HuH-7.5 (cell line): ENCODE measurements at regions not wholly inside any gene's neighbourhood (a gene's known extent, or its start where the extent isn't known, plus 50 kb on each side); places are given as distances from the start of the nearest gene placed in this dataset.
"Not testable (repeated sequence)": the region's sequence is repeated elsewhere in the genome, so short reads cannot be mapped to it uniquely, and the experiment has no call there.

ENCODE experiments used
- DNase-seq: peaks from one replicate; pipeline ENCODE4 v3.0.0; 2011; ENCODE audit warnings: low spot score

DNA sequence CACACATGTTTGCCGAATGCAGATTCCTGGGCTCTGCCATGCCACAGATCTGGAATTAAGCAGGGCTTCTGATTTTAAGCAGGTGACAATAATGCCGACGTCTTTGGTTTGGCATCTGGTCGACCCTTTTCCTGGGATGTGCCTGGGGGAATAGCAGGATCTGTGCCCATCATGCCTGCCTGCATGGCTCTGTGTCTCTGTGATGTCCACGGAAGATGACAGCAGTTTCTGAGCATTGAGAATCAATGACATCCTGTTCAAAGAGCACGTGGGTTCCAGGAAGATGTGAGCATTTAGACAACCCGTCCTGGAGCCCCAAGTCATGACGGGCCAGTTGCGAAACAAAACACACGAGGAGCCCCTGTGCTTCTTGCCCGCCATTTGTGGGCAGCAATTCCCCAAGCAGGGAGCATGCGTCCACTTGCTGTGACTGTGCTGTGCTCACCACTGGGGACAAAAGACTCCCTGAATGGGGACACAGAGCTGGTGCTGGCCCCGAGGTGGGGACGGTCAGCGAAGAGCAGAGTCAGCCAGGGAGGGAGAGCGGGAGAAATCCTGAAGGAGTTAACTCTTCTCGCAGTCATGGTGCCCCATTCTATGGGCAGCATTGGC lies 110.1 kb downstream of the ERMARD start:
- DNase-seq: no peak

DNA sequence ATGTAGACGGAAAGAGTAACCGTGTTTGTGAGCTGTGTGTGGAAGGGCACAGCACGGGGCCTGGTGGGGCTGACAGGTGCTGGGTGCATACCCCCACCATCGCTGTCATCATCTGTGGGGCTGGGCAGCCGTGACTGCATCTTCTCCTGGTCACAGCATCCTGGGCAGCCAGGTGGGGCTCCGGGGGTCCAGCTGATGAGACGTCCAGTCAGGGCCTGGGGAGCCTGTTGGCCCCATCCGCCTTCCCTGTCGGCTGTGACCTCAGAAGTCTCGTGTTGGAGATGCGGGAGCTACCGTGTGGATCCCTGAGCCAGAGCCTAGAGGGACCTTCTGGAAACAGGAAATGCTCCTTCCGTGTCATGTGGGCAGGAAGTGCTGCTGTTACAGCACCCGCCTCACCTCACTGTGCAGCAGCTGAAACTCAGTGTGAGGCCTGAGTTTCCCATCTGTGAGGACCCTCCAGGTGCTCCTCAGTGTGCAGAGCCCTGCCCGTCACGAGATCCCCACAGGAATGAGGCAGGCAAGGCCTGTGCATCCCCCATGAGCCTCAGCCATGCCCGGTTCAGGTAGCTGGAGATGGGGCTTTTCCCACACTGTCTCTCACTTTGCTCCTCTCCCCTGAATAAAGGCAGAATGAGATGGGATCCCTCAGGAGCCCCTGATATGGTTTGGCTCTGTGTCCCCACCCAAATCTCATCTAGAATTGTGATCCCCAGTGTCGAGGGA lies 108.7 kb downstream of the ERMARD start:
- DNase-seq: no peak

DNA sequence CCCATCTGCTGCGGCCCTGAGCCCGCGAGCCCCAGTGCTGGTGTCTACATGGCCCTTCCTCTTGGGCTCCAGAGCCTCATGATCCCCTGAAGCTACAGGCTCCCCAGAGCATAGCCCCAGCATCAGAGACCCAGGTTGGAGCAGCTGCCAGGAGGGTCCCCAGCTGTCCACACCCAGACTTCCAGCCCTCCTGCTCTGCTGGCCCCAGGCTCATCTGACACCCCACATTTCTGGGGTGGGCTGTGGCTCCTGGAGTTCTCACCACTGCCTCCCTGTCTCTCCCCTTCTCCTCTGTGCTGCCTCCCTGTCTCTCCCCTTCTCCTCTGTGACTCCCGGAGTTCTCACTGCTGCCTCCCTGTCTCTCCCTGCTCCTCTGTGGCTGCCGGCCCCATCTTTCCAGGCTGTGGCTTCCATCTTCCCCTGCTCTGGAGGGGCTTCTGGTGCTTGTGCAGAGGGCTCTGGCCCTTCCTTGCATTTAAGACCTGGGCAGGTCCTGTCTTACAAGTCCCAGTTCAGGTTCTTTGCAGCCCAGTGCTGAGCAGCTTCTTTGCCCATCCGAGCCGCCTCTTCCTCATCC lies 108.1 kb downstream of the ERMARD start:
- DNase-seq: no peak

DNA sequence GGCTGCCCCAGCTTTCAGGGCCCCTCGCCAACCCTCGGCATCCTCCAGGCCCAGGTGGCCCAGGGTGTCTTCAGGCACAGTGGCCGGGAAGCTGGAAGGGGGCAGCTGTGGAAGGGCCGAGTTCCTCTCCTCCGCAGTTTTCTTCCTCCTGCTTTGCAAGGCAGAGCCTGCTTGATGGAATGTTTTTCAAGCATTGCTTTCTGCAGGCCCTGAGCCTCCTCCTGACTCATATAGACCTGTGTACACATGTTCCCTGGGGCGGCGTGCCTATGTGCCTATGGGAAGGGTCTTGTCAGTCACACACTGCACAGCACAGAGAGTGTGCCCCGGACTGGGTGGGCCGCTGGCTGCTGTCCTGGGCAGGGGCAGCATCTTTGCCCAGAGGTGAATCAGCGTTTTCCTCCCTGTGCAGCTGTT lies 107.5 kb downstream of the ERMARD start:
- DNase-seq: no peak

DNA sequence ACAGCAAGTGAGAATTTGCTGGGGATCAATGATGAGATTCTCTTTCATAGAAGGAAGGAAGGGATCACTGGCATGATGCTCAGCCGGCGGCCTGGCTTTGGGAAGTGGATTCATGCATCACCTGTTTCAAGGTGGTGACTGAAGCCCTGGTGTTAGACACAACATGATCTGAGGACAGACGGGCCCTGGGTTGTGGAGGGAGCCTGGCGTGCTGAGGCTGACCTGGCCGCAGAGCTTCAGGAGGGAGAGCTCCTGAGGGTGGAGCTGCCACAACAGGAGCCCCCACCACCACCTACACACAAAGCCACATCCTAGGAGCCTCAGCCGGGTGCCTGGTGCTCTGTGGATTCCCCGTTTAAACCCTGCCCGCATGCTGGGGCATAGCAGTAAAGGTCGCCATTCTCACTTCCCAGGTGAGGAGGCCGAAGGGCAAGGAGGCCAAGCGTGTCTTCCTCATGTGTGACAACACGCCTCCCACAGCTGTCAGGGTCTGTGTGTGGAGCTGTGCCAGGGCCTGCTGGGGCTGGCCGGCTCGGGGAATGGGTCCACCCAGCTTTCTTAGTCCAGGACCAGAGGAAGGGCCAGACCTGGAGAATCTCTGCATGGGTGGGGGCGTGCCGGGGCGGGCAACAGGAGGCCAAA lies 107.0 kb downstream of the ERMARD start:
- DNase-seq: no peak

DNA sequence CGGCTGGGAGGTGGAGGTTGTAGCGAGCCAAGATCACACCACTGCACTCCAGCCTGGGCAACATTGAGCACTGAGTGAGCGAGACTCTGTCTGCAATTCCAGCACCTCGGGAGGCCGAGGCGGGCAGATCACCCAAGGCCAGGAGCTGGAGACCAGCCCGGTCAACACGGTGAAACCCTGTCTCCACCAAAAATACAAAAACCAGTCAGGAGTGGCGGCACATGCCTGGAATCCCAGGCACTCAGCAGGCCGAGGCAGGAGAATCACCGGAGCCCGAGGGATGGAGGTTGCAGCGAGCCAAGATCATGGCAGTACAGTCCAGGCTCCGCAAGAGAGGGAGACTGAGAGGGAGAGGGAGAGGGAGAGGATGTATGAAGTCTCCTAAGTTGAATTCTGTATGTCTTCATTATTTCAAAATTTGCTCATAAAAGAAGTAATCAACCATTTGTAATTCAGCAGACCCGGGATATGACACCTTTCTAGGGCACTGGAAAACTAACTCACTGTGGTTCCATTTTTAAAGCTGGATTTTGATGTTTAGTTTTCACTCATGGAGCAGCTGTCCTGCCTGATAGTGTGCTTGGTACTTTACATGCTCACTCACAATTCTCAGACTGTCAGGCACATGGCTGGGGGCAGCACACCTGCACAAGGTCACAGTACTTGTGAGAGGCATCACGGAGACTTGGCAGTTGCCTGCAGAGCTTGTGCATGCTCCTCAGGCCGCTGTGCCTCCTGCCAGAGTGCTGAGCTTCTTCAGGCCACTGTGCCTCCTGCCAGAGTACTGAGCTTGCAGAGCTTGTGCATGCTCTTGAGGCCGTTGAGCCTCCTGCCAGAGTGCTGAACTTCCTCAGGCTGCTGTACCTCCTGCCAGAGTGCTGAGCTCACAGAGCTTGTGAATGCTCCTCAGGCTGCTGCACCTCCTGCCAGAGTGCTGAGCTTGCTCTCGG lies 106.2 kb downstream of the ERMARD start:
- DNase-seq: no peak

DNA sequence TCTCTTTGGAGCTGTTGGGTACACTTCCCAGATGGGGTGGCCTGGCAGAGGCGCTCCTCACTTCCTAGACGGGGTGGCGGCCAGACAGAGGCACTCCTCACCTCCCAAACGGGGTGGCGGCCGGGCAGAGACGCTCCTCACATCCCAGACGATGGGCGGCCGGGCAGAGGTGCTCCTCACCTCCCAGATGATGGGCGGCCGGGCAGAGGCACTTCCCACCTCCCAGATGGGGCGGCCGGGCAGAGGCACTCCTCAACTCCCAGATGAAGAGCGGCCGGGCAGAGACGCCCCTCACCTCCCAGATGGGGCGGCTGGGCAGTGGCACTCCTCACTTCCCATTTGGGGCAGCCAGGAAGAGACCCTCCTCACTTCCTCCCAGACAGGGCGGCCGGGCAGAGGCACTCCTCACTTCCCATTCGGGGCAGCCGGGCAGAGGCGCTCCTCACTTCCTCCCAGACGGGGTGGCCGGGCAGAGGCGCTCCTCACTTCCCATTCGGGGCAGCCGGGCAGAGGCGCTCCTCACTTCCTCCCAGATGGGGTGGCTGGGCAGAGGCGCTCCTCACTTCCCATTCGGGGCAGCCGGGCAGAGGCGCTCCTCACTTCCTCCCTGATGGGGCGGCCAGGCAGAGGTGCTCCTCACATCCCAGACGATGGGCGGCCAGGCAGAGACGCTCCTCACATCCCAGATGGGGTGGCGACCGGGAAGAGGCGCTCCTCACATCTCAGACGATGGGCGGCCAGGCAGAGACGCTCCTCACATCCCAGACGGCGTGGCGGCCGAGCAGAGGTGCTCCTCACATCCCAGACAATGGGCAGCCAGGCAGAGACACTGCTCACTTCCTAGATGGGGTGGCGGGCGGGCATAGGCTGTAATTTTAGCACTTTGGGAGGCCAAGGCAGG lies 105.3 kb downstream of the ERMARD start:
- not testable (repeated sequence) for DNase-seq

DNA sequence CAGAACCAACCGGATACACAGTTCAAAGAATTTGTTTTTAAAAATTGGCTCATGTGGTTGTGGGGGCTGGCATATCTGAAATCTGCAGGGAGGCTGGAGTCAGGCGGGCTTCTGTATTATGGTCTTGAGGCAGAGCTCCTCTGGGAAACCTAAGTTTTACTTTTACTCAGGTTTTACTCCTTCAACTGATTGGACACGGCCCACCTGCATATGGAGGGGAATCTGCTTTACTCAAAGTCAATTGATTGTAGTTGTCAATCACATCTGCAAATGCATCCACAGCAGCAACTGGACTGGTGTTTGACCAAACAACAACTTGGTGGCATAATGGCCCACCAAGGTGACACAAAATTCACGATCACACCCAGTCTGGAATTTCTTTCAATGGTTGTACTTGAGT lies 103.4 kb downstream of the ERMARD start:
- no peak for DNase-seq

DNA sequence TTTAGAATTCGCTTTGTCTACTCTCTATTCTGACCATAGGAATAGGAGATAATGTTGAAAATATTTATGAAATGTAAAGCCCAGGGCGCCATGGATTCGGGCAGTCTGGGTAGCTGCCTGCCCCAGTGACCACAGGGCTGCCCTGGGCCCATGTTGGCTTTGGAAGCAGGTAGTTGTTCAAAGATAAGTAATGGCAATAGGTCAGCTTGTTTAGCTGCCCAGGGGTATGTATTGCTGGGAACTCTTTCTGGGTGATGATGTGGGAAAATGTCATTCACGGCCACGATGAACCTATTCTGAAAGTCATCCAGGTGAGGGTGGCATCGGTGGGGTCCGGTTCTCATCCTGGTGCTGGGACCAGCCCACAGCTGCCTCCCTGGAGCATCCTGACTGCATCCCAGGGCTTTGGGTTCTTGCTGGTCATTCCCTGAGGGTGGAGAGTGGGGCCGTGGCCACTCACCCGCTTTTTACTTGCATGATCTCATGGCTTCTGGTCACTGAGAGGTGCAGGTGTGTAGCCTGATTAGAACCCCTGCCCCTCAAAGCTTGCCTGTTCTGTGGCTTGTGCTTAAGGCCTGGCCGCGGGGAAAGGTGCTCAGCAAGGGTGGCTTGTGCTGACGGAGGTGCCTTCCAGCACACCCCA lies 102.8 kb downstream of the ERMARD start:
- DNase-seq: no peak

DNA sequence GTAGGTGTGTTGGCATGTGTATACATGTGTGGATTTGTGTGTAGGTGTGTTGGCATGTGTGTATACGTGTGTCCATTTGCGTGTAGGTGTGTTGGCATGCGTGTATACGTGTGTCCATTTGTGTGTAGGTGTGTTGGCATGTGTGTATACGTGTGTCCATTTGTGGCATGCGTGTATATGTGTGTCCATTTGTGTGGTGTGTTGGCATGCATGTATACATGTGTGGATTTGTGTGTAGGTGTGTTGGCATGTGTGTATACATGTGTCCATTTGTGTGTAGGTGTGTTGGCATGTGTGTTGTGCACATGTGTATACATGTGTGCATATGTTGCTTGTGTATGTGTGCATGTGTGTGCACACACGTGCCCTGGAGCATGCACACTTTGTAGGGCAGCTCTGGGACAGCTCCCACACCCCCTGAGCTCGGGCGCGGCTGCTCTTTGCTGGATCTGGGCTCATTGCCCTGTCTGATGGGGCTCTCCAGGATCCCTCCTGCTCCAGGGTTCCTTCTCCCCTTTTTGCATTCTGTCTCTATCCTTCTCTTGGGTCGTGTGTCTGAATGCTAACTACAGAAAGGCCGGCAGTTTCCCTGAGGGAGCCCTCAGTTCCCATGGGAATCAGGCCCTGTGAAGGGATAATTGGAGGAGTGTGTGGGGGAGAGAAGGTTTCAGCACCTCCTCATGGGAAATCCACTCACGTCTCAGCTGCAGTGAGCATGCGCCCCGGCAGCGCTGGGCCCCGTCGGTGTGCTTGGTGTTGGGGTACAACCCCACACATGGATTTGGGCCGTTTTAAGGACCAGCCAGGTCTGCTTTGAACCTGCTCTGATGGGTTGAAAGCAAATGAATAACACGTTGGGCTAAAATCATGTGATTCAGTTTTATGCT lies 102.0 kb downstream of the ERMARD start:
- DNase-seq: no peak

DNA sequence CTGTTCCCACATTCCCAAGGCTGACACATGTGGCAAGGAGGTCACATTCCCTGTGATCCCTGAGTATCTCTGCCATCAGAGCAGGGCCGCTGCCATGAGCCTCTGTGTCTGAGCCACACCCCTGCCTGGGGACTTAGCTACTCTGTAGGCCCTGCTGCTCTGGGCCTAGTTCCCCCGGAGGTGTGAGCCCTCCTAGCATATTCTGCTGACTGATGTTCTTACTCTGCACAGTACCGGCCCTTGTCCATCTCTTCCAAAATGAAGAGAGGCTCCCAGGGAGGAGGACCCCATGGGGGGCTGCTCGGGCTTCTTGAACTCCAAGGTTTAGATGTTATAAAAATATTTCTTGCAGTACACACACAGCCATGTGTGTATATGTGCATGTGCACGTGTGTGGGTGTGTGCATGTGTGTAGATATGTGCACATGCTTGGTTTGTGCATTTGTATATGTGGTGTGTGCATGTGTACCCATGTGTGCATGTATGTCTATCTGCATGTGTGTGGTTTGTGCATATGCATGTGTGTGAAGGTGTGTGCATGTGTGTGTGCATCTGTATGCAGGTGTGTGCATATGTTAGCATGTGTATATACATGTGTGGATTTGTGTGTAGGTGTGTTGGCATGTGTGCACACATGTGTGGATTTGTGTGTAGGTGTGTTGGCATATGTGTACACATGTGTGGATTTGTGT lies 101.2 kb downstream of the ERMARD start:
- DNase-seq: no peak

DNA sequence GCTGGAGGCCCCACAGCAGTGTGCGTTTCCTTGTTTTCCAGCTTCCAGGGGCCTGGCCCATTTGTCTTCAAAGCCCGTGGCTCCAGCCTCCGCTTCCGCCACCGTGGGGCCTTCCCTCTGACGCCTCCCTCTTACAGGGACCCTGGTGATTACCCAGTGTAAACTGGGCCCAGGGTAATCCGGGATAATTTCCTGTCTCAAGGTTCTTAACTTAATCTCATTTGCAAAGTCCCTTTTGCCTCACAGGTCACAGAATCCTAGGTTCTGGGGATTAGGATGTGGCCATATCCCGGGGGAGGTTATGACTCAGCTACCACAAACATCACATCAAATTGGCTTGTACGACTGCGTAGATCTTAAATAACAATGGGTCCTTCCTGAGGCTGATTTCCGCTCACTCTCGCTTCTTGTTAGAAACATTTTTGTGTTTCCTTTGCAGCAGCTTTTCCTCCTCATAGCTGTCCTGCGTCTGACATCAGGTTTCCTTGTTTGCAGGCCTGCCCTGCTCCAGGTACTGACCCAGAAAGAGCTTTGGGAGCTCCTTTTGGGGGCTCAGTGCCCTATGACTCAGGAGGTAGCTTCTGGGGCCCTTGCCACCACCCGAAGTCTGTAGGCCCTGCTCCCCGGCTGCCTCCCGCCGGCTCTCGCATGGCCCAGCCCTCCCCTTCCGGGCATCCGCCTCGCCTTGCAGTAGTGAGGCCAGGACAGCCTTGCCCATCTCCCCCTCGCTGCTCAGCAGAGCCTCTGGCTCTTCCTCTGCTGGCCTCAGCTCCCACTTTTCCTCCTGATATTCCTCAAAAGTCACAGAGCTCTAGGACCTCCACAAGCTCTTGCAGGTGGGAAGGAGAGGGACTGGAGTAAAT lies 100.5 kb downstream of the ERMARD start:
- DNase-seq: no peak

DNA sequence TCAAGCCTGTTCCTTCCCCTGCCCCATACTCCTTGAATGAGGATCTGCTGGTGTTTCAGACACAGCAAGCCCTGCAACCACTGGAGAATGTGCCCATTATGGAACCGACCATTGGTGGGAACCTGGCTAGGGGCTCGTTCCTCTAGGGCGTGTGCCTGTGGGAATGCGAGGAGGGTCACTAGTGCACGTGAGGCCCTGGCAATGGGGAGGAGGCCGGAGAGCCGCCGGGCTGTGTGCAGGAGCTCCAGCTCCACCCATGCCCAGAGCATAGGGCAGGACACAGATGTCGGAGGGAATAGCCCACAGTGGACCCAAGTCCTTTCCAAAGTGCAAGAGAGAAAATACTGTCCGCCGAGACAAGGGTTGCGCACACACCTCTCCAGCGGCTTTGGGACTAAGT lies 99.3 kb downstream of the ERMARD start:
- DNase-seq: no peak

DNA sequence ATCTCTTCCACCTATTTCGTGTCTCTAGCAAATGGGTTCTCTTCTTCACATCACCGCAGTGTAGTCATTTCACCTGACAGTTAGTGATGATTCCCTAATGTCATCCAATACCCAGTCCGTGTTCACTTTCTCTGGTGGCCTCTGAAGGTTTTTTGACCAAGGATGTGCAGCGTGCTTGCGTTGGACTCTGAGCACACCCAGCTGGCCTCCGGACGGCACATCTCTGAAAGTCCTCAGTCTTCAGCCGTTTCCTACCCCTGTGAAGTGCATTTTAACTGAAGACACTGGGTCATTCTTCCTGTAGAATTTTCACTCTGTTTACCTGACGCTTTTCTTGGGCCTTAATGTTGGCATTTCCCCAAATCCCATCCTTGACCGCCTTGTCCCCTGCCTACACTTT lies 98.7 kb downstream of the ERMARD start:
- no peak for DNase-seq

DNA sequence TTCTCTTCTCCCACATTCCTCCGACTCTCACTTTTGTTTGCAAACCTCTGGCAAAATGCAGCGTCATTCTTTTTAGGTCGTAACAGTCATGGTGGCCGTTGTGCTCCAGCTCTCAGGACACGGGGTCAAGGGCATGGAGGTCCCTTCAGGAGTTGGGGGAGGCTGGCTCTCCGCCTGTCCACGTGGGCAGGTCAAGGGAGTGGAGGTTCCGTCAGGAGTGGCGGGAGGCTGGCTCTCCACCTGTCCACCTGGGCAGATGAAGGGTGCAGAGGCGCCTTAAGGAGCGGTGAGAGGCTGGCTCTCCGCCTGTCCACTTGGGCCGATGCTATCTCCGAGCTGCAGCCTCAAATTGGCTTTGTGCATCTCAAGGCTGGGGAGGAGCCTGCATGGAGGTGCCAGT lies 98.0 kb downstream of the ERMARD start:
- no peak for DNase-seq

DNA sequence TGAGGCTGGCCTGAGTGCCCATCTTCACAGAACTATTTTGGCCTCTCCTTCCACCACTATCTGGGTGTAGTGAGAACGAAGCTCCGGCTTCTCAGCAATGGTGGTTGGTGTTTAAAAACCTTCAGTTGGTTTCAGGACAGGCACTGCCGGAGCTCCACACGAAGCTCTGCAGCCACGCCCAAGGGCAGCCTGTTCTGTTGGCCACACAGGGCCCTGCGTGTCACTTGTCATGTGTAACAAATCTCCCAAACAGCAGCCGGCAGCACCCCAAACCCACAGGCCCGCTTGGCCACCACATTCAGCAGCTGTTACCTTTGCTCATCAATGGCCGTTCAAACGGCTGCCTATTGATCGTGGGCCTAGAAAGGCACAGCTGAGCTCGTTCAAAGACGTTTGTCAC lies 97.5 kb downstream of the ERMARD start:
- no peak for DNase-seq

DNA sequence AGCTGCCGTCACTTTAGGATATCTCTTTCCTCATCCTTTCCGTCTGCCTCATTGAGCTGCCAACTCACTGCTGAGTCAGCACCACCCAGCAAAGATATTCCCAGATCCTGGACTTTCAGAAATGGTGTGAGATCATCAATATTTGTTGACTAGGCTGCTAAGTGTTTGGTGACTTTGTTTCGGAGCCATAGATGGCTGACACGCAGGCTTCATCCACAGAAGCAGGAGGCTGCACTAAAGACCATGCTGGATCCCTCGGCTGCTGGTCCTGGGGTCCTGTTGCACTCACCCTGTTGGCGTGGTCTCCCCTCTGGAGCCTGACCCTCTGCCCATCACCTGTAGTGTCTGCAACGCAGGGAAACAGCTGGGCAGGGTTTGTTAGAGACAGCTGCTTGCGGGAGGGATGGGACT lies 96.5 kb downstream of the ERMARD start:
- no peak for DNase-seq

DNA sequence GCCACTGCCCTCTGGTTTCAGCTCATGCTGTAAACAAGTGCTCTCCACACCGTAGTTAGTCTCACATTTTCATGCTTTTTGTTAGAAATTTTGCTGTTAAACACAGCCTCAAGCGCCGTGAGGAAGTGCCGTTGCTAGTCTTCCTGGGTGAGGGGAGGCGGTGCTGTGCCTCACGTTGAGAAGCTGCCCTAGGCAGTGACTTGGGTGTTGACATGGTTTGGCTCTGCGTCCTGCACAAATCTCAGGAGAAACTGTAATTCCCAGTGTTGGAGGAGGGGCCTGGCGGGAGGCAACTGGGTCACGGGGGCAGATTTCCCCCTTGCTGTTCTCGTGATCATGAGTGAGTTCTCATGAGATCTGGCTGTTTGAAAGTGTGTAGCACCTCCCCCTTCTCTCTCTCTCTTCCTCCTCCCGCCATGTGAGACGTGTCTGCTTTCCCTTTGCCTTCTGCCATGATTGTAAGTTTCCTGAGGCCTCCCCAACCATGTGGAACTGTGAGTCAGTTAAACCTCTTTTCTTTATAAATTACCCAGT lies 95.8 kb downstream of the ERMARD start:
- DNase-seq: no peak
